ENCODE measurements at regions not wholly inside any gene's neighbourhood (a gene's known extent, or its start where the extent isn't known, plus 50 kb on each side); places are given as distances from the start of the nearest gene placed in this dataset.

- Histone ChIP-seq H3K4me1 (no peaks in the 10 kb centered on the region), H3K27ac (no peak overlapping the region), H3K4me3 (no peak overlapping the region), H3K9me3 (no peaks in the 10 kb centered on the region), H3K36me3 (no peaks in the 10 kb centered on the region), H3K27me3 (no peaks in the 10 kb centered on the region), H3K9ac (ENCODE audit: low read depth in 2 of 2, low read length in 2 of 2) (no peak overlapping the region)
- intact Hi-C loops (cut with DNase I): loop anchor here (5.0 kb wide), 1 partner anchor 62 kb away; no protein-coding TSS in a partner anchor
- DNase-seq: no peak
- TF ChIP-seq, protein P1, sequence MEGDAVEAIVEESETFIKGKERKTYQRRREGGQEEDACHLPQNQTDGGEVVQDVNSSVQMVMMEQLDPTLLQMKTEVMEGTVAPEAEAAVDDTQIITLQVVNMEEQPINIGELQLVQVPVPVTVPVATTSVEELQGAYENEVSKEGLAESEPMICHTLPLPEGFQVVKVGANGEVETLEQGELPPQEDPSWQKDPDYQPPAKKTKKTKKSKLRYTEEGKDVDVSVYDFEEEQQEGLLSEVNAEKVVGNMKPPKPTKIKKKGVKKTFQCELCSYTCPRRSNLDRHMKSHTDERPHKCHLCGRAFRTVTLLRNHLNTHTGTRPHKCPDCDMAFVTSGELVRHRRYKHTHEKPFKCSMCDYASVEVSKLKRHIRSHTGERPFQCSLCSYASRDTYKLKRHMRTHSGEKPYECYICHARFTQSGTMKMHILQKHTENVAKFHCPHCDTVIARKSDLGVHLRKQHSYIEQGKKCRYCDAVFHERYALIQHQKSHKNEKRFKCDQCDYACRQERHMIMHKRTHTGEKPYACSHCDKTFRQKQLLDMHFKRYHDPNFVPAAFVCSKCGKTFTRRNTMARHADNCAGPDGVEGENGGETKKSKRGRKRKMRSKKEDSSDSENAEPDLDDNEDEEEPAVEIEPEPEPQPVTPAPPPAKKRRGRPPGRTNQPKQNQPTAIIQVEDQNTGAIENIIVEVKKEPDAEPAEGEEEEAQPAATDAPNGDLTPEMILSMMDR (IDR thresholded peaks at IDR 0.05): no peak
These were observed 124.2 kb upstream of the SEM1 start for GRCh38 chr7:96833676-96834453.

- H3K36me3 ChIP-seq: no peaks in the 10 kb centered on the region
- no peaks in the 10 kb centered on the region for H3K9me3 ChIP-seq
- H3K27me3 ChIP-seq: no peaks in the 10 kb centered on the region
- TF ChIP-seq, protein P1 (IDR thresholded peaks at IDR 0.05): no peak
- no peak overlapping the region for H3K27ac ChIP-seq
- no peaks in the 10 kb centered on the region for H3K4me1 ChIP-seq
- no peak overlapping the region for H3K9ac ChIP-seq (ENCODE audit: low read depth in 2 of 2, low read length in 2 of 2)
- no peak for DNase-seq
- intact Hi-C loops (cut with DNase I): no loop called here
- H3K4me3 ChIP-seq: no peak overlapping the region
These were observed 126.8 kb upstream of the SEM1 start for GRCh38 chr7:96836456-96836855.

GRCh38 chr7:96837593-96837992, 127.9 kb upstream of the SEM1 start:
- TF ChIP-seq, protein P1 (IDR thresholded peaks at IDR 0.05): no peak
- H3K27ac ChIP-seq: no peak overlapping the region
- H3K9ac ChIP-seq (ENCODE audit: low read depth in 2 of 2, low read length in 2 of 2): no peak overlapping the region
- intact Hi-C loops (cut with DNase I): no loop called here
- DNase-seq: no peak
- H3K9me3 ChIP-seq: no peaks in the 10 kb centered on the region
- H3K36me3 ChIP-seq: no peaks in the 10 kb centered on the region
- no peak overlapping the region for H3K4me3 ChIP-seq
- H3K4me1 ChIP-seq: no peaks in the 10 kb centered on the region
- H3K27me3 ChIP-seq: no peaks in the 10 kb centered on the region

GRCh38 chr7:96838481-96838880, 128.8 kb upstream of the SEM1 start:
- H3K9me3 ChIP-seq: no peaks in the 10 kb centered on the region
- no peak overlapping the region for H3K27ac ChIP-seq
- intact Hi-C loops (cut with DNase I): no loop called here
- H3K9ac ChIP-seq (ENCODE audit: low read depth in 2 of 2, low read length in 2 of 2): no peak overlapping the region
- no peak overlapping the region for H3K4me3 ChIP-seq
- H3K36me3 ChIP-seq: no peaks in the 10 kb centered on the region
- no peak for DNase-seq
- H3K4me1 ChIP-seq: no peaks in the 10 kb centered on the region
- H3K27me3 ChIP-seq: no peaks in the 10 kb centered on the region
- TF ChIP-seq, protein P1 (IDR thresholded peaks at IDR 0.05): no peak

DNA sequence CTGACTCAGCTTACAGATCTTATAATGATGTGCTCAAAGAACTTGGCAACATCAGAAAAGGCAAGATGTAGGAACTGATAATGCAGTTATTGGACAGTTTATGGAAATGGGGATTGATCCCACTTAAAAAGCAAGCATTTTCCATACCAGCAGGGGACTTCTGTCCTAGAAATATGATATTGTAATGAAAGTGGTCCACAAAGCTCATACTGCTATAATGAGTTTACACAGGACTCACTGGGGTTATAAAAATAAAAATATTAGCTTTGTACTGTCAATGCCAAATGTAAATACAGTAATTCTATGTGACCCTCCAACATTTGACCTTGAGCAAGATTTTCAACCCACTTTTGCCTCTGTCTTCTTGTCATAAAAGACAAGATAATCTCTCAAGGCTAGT, 145.5 kb upstream of the SEM1 start:
- intact Hi-C loops (cut with DNase I): no loop called here

More for the DNA sequence above, 145.5 kb upstream of the SEM1 start:
- H3K4me3 ChIP-seq: no peak overlapping the region
- TF ChIP-seq, protein P1 (IDR thresholded peaks at IDR 0.05): no peak
- H3K9ac ChIP-seq (ENCODE audit: low read depth in 2 of 2, low read length in 2 of 2): no peak overlapping the region
- H3K9me3 ChIP-seq: no peaks in the 10 kb centered on the region
- H3K27me3 ChIP-seq: no peaks in the 10 kb centered on the region
- no peak overlapping the region for H3K27ac ChIP-seq
- no peaks in the 10 kb centered on the region for H3K36me3 ChIP-seq
- no peaks in the 10 kb centered on the region for H3K4me1 ChIP-seq
- no peak for DNase-seq
